GM12878 (cell line): ENCODE measurements at regions not wholly inside any gene's neighbourhood (a gene's known extent, or its start where the extent isn't known, plus 50 kb on each side); places are given as distances from the start of the nearest gene placed in this dataset.

ENCODE experiments used
- BHLHE40 ChIP-seq, 2 experiments: fragments of 450-650 bp in 1 of 2; IDR thresholded peaks; 2 replicates each; pipeline ENCODE4 v1.6.1; 2011 to 2017; ENCODE audit warnings: low read depth in 2 of 2, borderline replicate concordance in 1 of 2, improper control_type of control experiment in 1 of 2, low read length in 1 of 2, mild to moderate bottlenecking in 1 of 2
- CHD2 ChIP-seq: IDR thresholded peaks from 2 replicates; pipeline ENCODE4 v1.6.1; 2011; ENCODE audit warnings: low read depth, low read length, improper control_type of control experiment, borderline replicate concordance
- CREB1 ChIP-seq: IDR thresholded peaks from 2 replicates; pipeline ENCODE4 v1.6.1; 2012; ENCODE audit warnings: low read depth, mild to moderate bottlenecking, inconsistent platforms
- CTCF ChIP-seq, 3 experiments: IDR thresholded peaks in 2 of 3; conservative IDR thresholded peaks in 1 of 3; 2 replicates each; pipeline ENCODE4 v1.5.1; 2011; ENCODE audit warnings: low read depth in 3 of 3, low read length in 3 of 3, mild to moderate bottlenecking in 3 of 3, control low read depth in 2 of 3, moderate library complexity in 2 of 3, inconsistent platforms in 1 of 3, mixed read lengths in 1 of 3; ENCODE audit not compliant: control insufficient read depth in 2 of 3, insufficient read depth in 1 of 3; ENCODE audit errors: extremely low read depth in 1 of 3
- HCFC1 ChIP-seq: fragments of 150-350 bp; IDR thresholded peaks from 2 replicates; pipeline ENCODE4 v1.6.1; 2014; ENCODE audit warnings: low read length
- JUND ChIP-seq: IDR thresholded peaks from 2 replicates; pipeline ENCODE4 v1.6.1; 2012; ENCODE audit warnings: low read depth, mild to moderate bottlenecking, low read length, improper control_type of control experiment, moderate library complexity
- REST ChIP-seq: IDR thresholded peaks from 2 replicates; pipeline ENCODE4 v1.6.1; 2012; ENCODE audit warnings: mild to moderate bottlenecking, low read depth, low read length
- TAF1 ChIP-seq: IDR thresholded peaks from 2 replicates; pipeline ENCODE4 v1.6.1; 2011; ENCODE audit warnings: mild to moderate bottlenecking, low read depth, low read length, borderline replicate concordance
- YBX1 ChIP-seq: fragments of 450-650 bp; IDR thresholded peaks from 2 replicates; pipeline ENCODE4 v1.6.1; 2016; ENCODE audit warnings: antibody characterized with exemption
- ZSCAN29 ChIP-seq: fragments of 450-650 bp; IDR thresholded peaks from 2 replicates; pipeline ENCODE4 v1.6.1; 2017; ENCODE audit warnings: mild to moderate bottlenecking, moderate library complexity
- TF ChIP-seq, protein P1 (sequence below): IDR thresholded peaks from 2 replicates; pipeline ENCODE4 v1.6.1; 2012; ENCODE audit warnings: low read depth, low read length, improper control_type of control experiment

DNA sequence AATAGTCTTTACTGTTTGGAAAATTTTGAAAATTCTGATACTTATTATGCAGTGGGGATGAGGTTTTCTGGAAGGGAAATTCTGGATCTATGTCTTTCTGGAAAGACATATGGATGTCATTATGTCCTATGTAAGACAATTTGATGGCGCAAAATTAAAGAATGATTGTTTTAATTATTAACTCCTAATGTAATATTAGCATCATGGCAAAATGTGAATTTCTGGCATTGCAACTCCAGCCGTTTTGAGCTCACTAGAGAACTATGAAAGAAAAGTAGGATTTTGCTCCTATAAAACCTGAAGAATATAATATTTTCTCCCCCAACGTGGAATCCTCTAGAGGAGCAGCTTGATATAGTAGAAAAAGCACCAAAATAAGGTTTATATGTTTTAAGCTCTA lies 243.2 kb downstream of the RFPL4B start:
- no peak for TF ChIP-seq CTCF (IDR thresholded peaks at IDR 0.05 in 2 of 3, conservative IDR thresholded peaks at IDR 0.05 in 1 of 3; ENCODE audit: control insufficient read depth in 2 of 3, extremely low read depth in 1 of 3, insufficient read depth in 1 of 3, low read depth in 3 of 3, low read length in 3 of 3)
- TF ChIP-seq, protein P1, sequence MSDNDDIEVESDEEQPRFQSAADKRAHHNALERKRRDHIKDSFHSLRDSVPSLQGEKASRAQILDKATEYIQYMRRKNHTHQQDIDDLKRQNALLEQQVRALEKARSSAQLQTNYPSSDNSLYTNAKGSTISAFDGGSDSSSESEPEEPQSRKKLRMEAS, result no peak
- no peak for TF ChIP-seq JUND
- no peak for TF ChIP-seq CREB1
- TF ChIP-seq CHD2, result no peak
- TF ChIP-seq BHLHE40 (IDR thresholded peaks at IDR 0.05; ENCODE audit: borderline replicate concordance in 1 of 2, low read depth in 2 of 2, low read length in 1 of 2), result no peak
- no peak for TF ChIP-seq ZSCAN29
- TF ChIP-seq HCFC1, result no peak
- no peak for TF ChIP-seq REST
- TF ChIP-seq YBX1, result no peak
- no peak for TF ChIP-seq TAF1
